ENCODE measurements at regions not wholly inside any gene's neighbourhood (a gene's known extent, or its start where the extent isn't known, plus 50 kb on each side); places are given as distances from the start of the nearest gene placed in this dataset.

- Histone ChIP-seq H3K27me3 (no peaks in the 10 kb centered on the region), H3K4me1 (peaks cover 9% of the 10 kb centered on the region), H3K9ac (ENCODE audit: low read depth in 2 of 2, low read length in 2 of 2) (no peak overlapping the region), H3K9me3 (no peaks in the 10 kb centered on the region), H3K27ac (no peak overlapping the region), H3K36me3 (no peaks in the 10 kb centered on the region), H3K4me3 (no peak overlapping the region)
- DNase-seq = no peak
- no peak for TF ChIP-seq CTCF (IDR thresholded peaks at IDR 0.05)
- intact Hi-C loops (cut with DNase I) = no loop called here
Measured at GRCh38 chr11:95295382-95296149, 64.6 kb upstream of the SESN3 start.

GRCh38 chr11:95294701-95295100 is 63.7 kb upstream of the SESN3 start:
- no peak for TF ChIP-seq CTCF (IDR thresholded peaks at IDR 0.05)
- DNase-seq = no peak

GRCh38 chr11:95293116-95293515 is 62.1 kb upstream of the SESN3 start:
- Histone ChIP-seq H3K27ac (no peak overlapping the region), H3K4me1 (peaks cover 9% of the 10 kb centered on the region), H3K9me3 (no peaks in the 10 kb centered on the region), H3K4me3 (no peak overlapping the region), H3K36me3 (no peaks in the 10 kb centered on the region), H3K9ac (ENCODE audit: low read depth in 2 of 2, low read length in 2 of 2) (no peak overlapping the region), H3K27me3 (no peaks in the 10 kb centered on the region)
- no peak for TF ChIP-seq CTCF (IDR thresholded peaks at IDR 0.05)
- DNase-seq = no peak
- intact Hi-C loops (cut with DNase I) = no loop called here

More at GRCh38 chr11:95294701-95295100, 63.7 kb upstream of the SESN3 start:
- no peak overlapping the region for H3K9ac ChIP-seq (ENCODE audit: low read depth in 2 of 2, low read length in 2 of 2)
- H3K4me3 ChIP-seq = no peak overlapping the region
- intact Hi-C loops (cut with DNase I) = no loop called here
- H3K36me3 ChIP-seq = no peaks in the 10 kb centered on the region
- H3K9me3 ChIP-seq = no peaks in the 10 kb centered on the region
- H3K27ac ChIP-seq = no peak overlapping the region
- H3K4me1 ChIP-seq = peaks cover 9% of the 10 kb centered on the region
- no peaks in the 10 kb centered on the region for H3K27me3 ChIP-seq

- no peak overlapping the region for H3K27ac ChIP-seq
- H3K9me3 ChIP-seq = no peaks in the 10 kb centered on the region
- no peaks in the 10 kb centered on the region for H3K27me3 ChIP-seq
- no peaks in the 10 kb centered on the region for H3K36me3 ChIP-seq
- H3K9ac ChIP-seq (ENCODE audit: low read depth in 2 of 2, low read length in 2 of 2) = no peak overlapping the region
- no peak overlapping the region for H3K4me3 ChIP-seq
- peak; percentile 57 for DNase-seq
- H3K4me1 ChIP-seq = peaks cover 9% of the 10 kb centered on the region
- intact Hi-C loops (cut with DNase I) = no loop called here
- TF ChIP-seq CTCF (IDR thresholded peaks at IDR 0.05) = no peak
Measured at GRCh38 chr11:95291946-95292345, 60.9 kb upstream of the SESN3 start.

GRCh38 chr11:95289378-95290101 is 58.5 kb upstream of the SESN3 start:
- H3K36me3 ChIP-seq = no peaks in the 10 kb centered on the region
- H3K4me1 ChIP-seq = no peaks in the 10 kb centered on the region
- TF ChIP-seq CTCF (IDR thresholded peaks at IDR 0.05) = no peak
- H3K27me3 ChIP-seq = no peaks in the 10 kb centered on the region
- no peak overlapping the region for H3K9ac ChIP-seq (ENCODE audit: low read depth in 2 of 2, low read length in 2 of 2)
- intact Hi-C loops (cut with DNase I) = no loop called here
- H3K27ac ChIP-seq = no peak overlapping the region
- no peaks in the 10 kb centered on the region for H3K9me3 ChIP-seq
- no peak overlapping the region for H3K4me3 ChIP-seq
- no peak for DNase-seq

All from colonic mucosa (tissue), 4 donors.